ENCODE measurements at regions not wholly inside any gene's neighbourhood (a gene's known extent, or its start where the extent isn't known, plus 50 kb on each side); places are given as distances from the start of the nearest gene placed in this dataset.

DNA sequence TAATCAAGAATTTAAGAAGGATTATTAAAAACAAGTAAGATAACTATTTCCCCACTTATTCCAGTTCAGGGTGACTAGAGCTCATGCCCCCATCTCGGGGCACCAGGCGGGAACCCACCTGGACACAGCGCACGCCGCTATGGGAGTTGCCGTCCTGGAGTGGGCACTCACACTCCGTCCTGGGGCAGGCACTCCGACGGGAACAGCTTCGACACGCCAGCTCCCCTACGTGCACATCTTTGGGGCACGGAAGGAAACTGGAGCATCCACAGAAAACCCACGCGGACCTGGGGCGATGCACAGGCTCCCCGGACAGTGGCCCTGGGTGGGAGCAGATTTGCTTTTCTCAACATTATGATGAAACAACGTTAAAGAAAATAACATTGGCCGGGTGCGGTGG is 52.0 kb upstream of the GATA5 start:
- no peak for DNase-seq (ENCODE audit: low read depth)

DNA sequence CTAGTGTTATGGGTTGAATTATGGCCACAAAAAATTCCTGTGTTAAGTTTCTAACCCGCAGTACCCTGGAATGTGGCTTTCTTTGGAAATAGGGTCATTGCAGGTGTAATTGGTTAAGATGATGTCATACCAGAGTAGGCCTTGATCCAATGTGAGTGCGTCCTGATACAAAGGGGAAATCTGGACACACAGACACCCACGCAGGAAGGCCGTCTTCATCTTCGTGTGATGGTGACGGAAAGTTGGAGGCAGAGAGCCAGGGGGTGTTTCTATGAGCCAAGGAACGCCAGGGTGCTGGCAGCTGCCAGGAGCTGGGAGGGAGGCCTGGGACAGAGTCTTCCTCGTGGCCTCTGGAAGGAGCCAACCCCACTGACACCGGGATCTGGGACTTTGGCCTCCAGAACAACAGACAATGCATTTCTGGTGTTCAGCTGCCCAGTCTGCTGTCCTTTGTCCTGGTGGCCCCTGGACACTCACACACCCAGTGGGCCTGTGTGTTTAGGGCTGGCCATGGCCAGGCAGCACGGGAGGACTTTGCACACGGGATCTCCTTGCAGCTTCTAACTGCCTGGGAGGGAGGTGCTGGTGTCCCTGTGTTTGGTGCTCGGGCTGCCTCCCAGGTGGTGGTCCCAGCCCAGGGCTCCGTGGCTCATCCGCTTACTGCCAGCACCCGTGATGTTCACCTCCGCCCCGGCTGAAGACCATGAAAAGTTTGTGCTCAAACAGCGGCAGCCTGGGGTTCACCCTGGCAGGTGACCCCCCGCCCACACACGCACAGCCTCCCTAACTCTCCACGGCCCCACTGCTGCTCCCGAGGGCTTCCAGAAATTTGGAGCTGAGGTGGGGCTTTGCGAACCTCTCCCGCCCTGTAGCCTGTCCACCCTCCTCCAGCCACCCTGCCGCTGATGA is 53.4 kb upstream of the GATA5 start:
- DNase-seq (ENCODE audit: low read depth), result no peak

DNA sequence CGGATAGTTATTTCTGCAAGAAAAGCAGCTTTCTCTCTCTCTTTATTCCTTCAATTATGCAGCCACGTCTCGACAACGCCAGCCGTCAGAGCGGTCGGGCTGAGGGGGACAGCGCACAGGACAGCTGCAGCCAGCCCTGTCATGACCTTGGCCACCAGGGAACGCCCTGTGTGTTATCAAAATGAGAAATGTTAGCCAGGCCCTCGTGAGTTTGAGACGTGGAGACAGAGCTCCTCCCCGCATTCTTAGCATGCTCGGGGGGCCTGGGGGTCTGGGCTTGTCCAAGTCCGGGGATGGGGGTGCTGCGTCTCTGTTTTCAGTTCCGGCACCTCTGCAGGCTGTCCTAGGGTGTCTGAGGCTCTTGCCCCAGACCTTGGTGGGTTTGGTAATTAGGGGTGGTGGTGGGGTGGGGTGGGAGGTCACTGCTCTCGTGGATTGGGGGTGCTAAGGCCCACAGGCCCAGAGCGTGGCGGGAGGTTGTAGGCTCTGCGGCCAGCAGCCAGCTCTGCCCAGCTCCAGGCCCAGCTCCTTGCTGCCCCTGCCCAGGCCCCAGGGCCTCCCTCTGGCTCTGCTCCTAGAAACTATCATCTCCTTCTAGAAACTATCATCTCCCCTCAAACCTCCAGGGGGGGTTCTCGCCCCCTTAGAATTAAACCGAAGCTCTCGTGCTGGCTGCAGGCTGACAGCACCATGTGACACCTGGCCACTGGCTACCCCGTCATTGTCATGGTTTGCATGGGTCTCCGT is 54.3 kb upstream of the GATA5 start:
- DNase-seq (ENCODE audit: low read depth), result no peak

DNA sequence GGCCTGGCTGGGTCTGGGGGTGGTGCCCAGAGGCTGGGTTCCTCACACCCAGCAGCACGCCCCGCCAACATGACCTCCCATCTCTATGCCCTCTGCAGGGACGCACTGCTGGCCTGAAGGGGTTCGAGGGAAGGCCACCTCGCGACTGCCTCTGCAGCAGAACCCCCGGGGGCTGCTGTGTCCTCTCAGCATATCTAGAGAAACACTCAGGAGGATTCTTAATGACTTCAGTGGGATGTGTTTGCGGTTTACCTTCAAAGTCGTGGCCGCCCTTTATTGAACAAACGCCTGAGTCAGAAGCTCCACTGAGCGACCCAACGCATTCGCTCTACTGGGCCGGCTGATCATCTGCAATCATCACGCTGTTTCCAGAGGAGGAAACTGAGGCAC is 54.8 kb upstream of the GATA5 start:
- no peak for DNase-seq (ENCODE audit: low read depth)

DNA sequence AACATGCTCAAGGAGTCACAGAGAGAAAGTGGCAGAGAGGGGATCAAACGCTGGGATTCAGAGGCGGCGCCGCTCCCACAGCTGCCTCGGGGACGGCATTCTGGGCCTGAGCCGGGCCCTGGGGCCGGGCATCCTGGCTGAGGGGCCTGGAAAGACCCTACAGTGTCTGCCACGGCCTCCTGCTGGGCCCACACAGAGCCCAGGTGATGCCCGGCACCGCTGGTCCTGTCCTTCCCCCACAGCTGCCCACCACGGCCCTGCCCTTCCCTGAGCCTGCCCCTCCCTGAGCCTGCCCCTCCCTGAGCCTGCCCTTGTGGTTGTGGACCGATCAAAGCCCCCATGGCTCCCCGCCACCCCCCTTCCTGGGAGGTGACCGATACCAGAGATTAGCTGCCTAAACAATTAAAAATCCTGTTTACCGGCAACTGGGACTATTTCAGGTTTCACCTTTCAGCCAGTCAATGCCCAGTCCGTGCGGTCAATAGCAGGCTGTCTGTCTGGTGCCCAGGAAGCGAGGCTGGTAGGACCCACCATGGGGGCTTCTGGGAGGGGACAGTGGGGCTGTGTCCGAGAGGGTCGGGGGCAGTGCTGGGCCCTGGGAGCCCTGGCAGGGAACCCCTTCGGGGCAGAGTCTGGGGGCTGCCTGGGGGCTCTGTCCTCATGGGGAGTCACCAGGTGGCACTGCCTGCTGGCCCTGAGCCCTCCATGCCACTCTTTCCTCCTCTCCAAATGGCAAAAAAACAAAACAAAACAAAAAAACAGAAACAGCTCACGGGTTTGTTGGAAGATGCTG is 55.4 kb upstream of the GATA5 start:
- DNase-seq (ENCODE audit: low read depth), result no peak

DNA sequence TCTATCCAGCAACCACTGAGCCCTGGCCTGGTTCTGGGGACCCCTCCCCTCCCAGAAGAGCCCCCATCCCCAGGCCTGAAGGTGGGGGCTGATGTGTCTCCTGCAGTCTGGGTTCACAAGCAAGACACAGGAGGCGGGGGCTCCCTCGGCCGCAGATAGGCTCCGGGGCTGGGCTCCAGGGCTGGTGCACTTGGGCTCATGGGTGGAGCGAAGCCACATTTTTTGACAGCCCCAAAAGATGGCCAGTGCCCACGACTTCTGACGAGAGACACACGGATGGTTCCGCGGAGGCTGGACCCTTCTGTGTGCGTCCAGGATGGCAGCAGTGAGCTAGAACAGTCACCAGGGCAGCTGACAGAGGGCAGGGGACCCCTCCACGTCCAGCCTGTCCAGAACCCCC is 57.1 kb upstream of the GATA5 start:
- no peak for DNase-seq (ENCODE audit: low read depth)

DNA sequence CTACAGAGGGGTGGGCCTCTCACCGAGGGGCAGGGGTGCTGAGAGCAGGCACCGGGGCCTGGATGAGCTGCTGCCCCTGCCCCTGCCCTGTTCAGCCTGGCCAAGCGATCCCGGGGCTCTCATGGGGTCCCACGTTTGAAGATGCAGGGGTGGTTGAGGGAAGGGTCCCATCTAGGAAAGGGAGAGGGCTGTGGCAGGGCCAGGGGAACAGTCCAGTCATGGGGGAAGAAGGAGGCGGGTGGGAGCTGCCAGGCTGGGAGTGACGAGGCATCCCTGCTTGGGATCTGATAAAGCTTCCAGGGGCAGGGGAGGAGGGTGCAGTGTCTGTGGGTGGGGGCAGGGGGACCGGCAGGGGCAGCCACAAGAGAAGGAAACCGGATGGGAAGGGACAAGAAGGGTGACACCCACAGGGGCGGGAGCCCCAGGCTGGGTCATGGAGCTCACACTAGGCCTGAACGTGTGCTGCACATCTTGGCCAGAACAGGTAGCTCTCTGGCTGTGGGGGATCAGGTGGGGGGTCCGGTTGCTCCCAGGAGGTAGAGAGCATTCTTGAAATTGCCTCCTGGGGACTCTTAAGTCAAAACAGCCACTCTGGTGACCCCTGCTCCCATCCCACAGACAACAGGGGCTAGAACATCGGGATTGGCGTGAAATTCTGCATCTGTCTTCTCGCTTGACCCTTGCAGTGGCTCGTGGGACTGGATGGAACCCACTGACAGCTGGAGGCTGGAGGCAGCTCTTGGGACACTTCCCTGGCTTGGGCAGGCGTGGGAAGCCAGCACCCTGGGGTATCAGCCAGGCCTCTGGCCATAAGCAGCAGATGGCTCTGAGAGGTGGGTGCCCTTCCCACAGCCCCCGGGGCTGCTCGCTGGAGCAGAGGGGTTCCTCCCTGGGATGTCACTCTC is 58.0 kb upstream of the GATA5 start:
- no peak for DNase-seq (ENCODE audit: low read depth)

DNA sequence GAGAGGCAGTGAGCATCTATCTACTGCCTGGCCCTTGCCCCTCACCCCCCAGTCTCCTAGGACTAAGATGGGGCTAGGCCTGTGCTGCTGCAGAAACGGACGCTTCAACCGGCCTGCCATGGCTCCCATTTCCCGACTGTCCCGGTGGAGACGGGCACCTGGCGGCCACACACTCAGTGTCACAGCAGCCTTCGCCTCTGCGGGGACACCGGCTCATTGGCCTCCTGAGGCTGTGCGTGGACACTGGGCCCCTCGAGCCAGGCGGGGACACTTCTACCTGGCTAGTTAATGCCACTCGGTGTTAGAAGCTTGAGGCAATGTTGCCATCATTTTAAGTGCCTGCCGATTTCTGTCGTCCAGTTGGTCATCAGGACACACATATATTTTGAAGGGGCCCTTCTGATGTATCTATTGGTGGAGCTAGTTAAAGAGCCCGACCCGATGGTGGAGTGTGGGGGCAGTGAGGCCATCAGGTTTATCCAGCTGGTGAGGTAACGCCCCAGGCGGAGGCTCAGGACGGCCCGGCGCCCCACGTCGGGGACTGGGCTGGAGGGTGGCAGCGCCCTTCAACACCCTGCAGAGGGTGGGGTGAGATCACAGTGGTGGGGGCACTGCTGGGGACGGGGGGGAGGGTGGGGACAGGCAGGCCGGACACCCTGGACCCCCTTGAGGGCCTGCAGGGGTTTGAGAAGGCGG is 58.9 kb upstream of the GATA5 start:
- no peak for DNase-seq (ENCODE audit: low read depth)

DNA sequence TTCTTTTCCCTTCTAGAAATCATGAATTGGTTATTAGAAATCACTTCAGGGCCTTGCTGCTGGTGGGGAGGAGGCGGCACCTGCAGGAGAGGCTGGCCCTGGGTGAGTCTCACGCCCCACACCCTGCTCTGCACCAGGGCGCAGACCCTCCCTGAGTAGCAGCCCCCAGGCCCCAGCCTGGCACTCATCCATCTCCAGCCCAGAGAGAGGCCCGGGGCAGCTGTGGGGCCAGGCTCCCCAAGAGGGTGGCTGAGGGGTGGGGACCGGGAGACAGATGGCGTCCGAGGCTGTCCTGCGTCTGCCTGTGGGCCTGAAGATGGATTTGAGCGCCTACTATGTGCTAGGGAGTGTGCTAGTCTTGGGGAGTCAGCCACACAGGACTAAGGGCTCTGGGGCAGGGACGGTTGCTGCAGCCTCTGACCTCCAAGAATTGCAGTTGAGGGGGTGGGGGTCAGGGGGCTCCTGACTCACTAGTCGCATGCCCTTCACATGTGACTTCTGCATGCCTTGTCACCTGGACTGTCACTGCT is 59.6 kb upstream of the GATA5 start:
- no peak for DNase-seq (ENCODE audit: low read depth)

DNA sequence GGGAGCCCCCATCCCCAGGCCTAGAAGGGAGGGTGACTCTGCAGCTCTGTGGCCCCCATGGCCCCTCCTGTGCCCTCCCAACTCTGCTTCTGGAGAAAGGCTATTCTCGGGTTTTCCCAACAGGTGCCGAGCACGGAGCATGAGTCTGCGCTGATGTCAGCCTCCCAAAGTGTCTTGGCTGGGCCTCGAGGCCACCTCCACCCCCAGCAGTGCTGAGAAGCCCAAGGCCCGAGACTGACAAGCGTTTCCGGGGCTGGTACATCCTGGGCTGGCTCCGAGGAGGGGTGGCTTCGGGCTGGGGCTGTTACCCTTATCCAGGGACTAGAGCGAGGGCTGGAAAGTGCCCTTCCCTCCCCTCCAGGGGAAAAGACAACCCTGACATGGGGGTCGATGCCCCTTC is 60.2 kb upstream of the GATA5 start:
- DNase-seq (ENCODE audit: low read depth), result no peak

DNA sequence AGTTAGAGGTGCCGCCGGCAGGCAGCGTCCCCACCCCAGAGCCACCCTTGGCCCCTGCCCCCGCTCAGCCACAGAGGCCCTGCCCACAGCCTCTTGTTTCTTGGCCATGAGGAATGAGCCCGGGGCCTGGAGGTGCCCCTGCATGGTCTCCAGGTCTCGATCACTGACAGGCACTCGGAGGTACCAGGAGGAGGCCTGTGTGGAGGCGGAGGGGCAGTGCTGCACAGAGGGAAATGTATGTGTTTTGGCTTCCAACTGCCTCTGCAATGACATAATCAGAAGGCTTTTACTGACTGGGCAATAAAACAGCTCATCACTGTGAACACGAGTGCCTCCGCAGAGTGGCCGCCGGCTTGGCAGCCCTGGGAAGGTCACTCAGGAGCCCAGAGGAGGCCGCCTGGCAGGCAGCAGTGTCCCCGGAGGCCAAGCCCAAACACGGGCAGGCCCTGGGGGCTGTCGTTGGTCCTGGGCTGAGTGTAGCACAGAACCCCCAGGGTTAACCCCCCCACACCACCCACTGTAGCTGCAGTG is 61.1 kb upstream of the GATA5 start:
- peak; percentile 61 for DNase-seq (ENCODE audit: low read depth)

DNA sequence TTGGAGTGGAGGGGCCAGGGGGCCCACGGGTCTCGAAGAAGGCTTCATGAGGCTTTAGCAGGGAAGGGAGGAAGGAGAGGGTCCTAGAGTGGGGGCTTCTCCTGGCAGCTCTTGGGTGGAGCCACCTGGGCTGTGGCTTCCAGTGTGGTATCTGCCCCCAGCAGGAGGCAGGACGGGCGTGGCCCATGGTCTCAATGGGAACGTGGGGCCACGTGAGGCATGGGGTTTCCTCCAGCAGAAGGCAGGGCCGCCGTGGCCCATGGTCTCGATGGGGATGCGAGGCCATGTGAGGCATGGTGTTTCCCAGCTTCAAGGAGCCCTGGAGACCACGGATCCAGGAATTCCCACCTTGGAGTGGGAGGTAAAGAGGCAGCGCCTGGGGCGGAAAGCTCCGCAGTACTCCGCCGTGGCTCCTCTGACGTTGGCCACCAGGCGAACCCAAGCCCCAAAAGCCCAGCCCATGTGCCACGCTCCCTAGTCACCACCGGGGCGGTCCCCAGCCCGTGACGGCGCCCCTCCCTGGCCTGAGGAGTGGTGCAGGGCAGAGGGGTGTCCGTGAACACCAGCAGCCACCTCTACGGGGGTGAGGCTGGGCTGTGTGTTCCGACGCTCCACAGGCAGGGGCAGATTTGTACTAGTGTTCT is 62.0 kb upstream of the GATA5 start:
- DNase-seq (ENCODE audit: low read depth), result no peak

DNA sequence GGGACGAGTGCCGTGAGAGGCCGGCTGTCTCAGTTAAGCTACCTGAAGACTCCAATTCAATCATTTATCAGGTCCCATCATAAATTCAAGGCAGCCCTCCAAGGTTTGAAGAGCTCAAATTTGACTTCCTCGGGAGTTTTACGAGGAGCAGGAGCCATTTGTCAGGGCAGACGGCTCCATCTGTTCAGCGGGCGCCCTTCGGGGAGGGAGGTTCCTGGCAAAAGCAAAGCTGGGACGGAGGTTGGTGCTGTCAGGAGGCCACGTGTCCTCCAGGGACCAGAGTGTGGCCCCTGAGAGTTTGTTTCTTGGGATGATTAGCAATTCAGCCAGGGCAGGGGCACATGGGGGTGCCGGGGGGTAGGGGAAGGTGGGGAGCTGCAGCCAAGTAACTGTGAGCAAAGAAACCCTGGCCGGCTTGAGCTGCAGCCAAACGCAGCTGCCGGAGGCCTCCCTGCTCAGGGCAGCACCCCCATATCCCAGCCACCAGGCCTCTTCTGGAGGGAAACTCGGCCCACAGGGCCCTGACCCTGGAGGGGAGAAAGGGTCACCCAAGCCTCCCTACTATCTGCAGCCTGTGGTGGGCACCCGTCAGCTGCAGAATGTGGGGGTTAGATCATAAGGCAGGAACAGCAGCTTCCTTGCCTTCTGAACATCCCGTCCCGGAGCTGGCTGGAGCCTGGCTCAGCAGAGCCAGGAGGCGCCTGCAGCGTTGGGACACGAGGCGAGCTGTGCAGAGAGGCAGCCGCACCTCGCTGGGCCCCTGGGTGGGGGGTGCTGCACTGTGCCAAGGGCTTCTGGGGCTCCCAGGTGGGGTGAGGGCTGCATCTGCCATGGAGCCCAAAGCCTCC is 63.6 kb upstream of the GATA5 start:
- DNase-seq (ENCODE audit: low read depth), result no peak

DNA sequence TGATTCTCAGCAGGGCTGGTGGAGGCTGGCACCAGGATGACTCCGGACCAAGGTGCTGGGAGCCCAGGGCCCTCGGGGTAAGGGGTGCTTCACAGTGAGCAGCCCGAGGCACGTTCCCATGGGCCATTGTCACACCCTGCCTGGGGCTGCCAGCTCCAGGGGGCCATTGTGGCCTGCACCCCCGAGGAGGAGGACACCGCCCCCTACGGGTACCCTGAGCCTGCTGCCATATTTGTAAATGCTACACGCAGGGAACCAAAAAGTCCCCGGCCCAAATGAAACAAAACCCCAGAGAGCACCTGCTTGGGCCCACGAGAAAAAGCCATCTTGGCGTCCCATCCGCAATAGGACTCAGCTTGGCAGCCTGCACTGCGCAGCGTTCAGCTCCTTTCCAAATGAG is 64.7 kb upstream of the GATA5 start:
- no peak for DNase-seq (ENCODE audit: low read depth)

DNA sequence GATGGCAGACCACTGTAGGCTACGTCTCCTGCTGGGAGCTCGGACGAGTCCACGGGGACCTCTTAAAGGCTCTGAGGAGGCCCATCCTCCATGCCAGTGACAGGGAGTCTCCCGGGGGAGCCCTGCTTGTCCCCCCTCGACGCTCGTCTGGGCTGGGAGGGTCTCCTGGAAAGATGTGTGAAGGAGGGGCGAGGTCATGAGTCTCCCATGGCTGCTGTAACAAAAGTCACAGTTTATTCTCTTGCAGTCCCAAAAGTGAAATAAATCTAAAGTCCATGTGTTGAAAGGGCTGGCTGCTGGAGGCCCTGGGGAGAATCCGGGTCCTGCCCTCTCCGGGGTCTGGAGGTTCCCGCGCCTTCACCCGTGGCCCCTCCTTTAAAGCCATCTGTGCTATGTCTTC is 67.1 kb upstream of the GATA5 start:
- DNase-seq (ENCODE audit: low read depth), result no peak

DNA sequence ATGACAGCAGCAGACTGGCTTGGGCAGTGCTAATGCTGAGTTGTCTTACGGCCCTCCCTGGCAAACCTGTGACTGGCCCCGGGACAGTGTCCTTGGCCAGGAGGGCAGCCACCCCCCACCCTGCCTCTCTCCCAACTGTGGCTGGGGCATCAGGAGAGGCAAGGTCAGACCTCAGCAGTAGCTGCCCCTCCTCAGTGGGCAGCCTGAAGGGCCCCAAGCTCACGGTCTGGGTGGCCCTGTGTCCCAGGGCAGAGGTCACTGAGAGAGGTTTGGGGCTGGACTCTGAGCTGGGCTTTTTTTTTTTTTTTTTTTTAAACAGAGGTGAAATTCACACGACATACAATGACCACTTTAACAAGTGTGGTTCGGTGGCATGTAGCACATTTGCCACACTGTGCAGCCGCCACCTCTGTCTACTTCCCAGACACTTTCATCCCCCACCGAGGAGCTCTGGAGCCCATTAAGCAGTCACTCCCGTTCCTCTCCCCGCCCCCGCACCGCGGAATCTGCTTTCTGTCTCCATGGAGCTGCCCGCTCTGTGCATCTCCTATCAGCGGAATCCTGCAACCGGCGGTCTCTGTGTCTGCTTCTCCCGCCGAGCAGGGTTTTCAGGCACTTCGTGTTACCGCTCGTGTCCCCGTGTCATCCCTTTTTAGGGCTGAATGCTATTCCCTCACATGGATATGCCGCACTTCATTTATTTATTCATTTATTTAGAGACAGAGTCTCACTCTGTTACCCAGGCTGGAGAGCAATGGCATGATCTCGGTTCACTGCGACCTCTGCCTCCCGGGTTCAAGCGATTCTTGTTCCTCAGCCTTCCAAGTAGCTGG is 67.9 kb upstream of the GATA5 start:
- DNase-seq (ENCODE audit: low read depth), result no peak

DNA sequence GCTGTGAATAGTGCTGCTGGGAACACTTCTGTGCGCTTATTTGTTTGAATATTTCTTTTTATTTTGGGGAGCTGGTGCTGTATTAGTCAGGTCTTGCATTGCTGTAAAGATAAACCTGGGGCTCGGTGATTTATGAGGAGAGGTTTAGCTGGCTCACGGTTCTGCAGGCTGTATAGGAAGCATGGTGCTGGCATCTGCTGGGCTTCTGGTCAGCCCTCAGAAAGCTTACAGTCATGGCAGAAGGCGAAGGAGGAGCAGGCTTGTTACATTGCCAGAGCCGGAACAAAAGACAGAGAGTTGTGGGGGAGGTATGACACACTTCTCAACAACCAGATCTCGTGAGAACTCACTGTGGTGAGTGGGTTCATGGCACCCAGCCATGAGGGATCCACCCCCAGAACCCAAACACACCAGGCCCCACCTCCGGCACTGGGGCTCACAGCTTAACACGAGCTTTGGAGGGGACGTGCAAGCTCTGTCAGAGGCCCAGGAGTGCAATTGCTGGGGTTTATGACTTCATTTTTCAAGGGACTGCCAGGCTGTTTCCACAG is 68.8 kb upstream of the GATA5 start:
- no peak for DNase-seq (ENCODE audit: low read depth)

DNA sequence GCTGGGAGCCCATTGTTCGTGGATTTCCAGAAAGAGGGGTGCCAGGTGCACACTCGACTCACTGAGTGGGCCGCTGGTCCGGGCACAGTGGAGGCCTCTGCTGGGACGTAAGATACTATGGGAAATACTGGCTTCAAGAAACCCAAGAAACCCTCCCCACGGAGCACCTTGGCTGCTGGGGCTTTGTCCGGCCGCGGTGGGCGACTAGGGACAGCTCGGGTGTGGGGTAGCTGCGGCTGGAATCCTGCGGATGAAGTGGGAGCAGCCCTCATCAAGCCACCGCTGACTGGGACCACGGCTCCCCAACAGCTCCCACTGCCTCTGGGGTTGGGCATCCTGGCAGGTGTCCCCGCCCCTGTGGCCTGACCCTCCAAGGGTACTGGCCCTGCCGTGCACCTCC is 69.5 kb upstream of the GATA5 start:
- no peak for DNase-seq (ENCODE audit: low read depth)

Data from EH (cell line).